Transverse colon (tissue), 4 donors: ENCODE measurements at regions not wholly inside any gene's neighbourhood (a gene's known extent, or its start where the extent isn't known, plus 50 kb on each side); places are given as distances from the start of the nearest gene placed in this dataset.

Source experiments
- DNase-seq: peaks from one replicate; pipeline ENCODE4 v3.0.0-alpha.2; 2019
- H3K27ac ChIP-seq, 4 donors: fragments of 200-600 bp; sonication (generic); 2 replicates each; pipeline ENCODE4 v1.5.1; 2016 to 2018; ENCODE audit warnings: inconsistent platforms in 4 of 4
- H3K27me3 ChIP-seq: fragments of 200-600 bp; sonication (generic); 2 replicates; pipeline ENCODE4 v1.5.1; 2017; ENCODE audit warnings: inconsistent platforms
- H3K36me3 ChIP-seq, 4 donors: fragments of 200-600 bp; sonication (generic); 2 replicates each; pipeline ENCODE4 v1.5.1; 2017 to 2019; ENCODE audit warnings: inconsistent platforms in 4 of 4
- H3K4me1 ChIP-seq, 4 donors: fragments of 200-600 bp; sonication (generic); 2 replicates each; pipeline ENCODE4 v1.5.1; 2017 to 2020; ENCODE audit warnings: inconsistent platforms in 4 of 4
- H3K4me3 ChIP-seq, 4 donors: fragments of 200-600 bp; sonication (generic); 1 replicate in 1 of 4; 2 replicates in 3 of 4; pipeline versions ENCODE4 v1.5.1 to v1.6.1; 2017 to 2019; ENCODE audit warnings: inconsistent platforms in 4 of 4
- H3K9me3 ChIP-seq, 2 donors: fragments of 200-600 bp; sonication (generic); 2 replicates each; pipeline ENCODE4 v1.5.1; 2017 to 2019; ENCODE audit warnings: inconsistent platforms in 2 of 2
- EP300 ChIP-seq: sonication (generic); formaldehyde crosslinking; IDR thresholded peaks from one replicate; pipeline ENCODE4 v1.6.1; 2017; ENCODE audit warnings: antibody characterized with exemption, low read depth
- POLR2A ChIP-seq: fragments of 450-650 bp; IDR thresholded peaks from one replicate; pipeline ENCODE4 v1.6.1; 2016; ENCODE audit warnings: antibody characterized with exemption, mild to moderate bottlenecking, moderate library complexity
- POLR2AphosphoS5 ChIP-seq, 3 donors: sonication (generic); formaldehyde crosslinking; IDR thresholded peaks; one replicate each; pipeline ENCODE4 v1.6.1; 2016; ENCODE audit warnings: antibody characterized with exemption in 3 of 3
- WGBS, 2 donors: methylation state at CpG; one replicate each; pipeline ENCODE4 v1.1.5; 2018; ENCODE audit warnings: low coverage in 1 of 2; 5-methylcytosine and 5-hydroxymethylcytosine counted together
- in situ Hi-C, 4 donors: fragments of 200-750 bp; cut with MboI; loops; one replicate each; pipeline versions ENCODE4 v1.15.0 to v1.15.1; 2017; ENCODE audit warnings: low sequenced_read_pairs in 3 of 4, low pct_ligation_motif_present in 1 of 4, low pct_unique_long_range_greater_than_20kb in 1 of 4
- intact Hi-C: fragments of 100-400 bp; cut with DNase I; formaldehyde crosslinking; loops from one replicate; pipeline ENCODE4 v1.15.1; 2023; ENCODE audit warnings: low total_unique reads
- TF ChIP-seq, protein P1 (sequence below), 5 experiments: fragments of 200-600 bp in 3 of 5; fragments of 450-650 bp in 2 of 5; sonication (generic) in 3 of 5; IDR thresholded peaks; 1 replicate in 2 of 5; 2 replicates in 3 of 5; pipeline ENCODE4 v1.5.1; 2016 to 2017; ENCODE audit warnings: antibody characterized with exemption in 5 of 5, inconsistent platforms in 3 of 5, mild to moderate bottlenecking in 2 of 5, moderate library complexity in 1 of 5

DNA sequence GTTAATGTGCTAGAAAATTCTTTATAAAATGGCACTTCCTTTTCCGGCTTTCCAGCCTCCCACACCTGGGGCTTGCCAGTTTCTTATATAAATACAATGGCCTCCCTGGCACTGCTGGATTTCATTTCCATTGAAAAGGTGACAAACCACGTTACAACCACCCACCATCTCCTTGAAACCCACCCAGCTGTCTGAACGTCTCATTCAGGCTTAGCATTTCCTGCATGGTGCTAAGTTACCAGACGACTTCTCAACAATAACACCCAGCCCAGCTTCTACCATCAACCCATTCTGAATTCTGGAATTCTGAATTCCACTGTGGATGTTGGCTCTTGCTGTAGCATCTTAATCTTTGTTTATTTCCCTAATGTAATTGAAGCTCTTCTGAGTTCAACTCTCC, 499.8 kb upstream of the CELF2 start:
- no peak for TF ChIP-seq POLR2AphosphoS5 (IDR thresholded peaks at IDR 0.05)
- TF ChIP-seq, protein P1, sequence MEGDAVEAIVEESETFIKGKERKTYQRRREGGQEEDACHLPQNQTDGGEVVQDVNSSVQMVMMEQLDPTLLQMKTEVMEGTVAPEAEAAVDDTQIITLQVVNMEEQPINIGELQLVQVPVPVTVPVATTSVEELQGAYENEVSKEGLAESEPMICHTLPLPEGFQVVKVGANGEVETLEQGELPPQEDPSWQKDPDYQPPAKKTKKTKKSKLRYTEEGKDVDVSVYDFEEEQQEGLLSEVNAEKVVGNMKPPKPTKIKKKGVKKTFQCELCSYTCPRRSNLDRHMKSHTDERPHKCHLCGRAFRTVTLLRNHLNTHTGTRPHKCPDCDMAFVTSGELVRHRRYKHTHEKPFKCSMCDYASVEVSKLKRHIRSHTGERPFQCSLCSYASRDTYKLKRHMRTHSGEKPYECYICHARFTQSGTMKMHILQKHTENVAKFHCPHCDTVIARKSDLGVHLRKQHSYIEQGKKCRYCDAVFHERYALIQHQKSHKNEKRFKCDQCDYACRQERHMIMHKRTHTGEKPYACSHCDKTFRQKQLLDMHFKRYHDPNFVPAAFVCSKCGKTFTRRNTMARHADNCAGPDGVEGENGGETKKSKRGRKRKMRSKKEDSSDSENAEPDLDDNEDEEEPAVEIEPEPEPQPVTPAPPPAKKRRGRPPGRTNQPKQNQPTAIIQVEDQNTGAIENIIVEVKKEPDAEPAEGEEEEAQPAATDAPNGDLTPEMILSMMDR (IDR thresholded peaks at IDR 0.05), result no peak
- no peak for TF ChIP-seq POLR2A
- no peak for TF ChIP-seq EP300
- Histone ChIP-seq H3K4me3 (no peak overlapping the region), H3K27ac (no peak overlapping the region), H3K27me3 (no peaks in the 10 kb centered on the region), H3K4me1 (no peaks in the 10 kb centered on the region), H3K9me3 (no peaks in the 10 kb centered on the region), H3K36me3 (no peaks in the 10 kb centered on the region)
- no peak for DNase-seq
- WGBS, 2 donors, result 64 to 82% methylated on average over 3 to 4 of the region's 4 CpGs
- in situ Hi-C loops (no loop called here), intact Hi-C loops (no loop called here)

DNA sequence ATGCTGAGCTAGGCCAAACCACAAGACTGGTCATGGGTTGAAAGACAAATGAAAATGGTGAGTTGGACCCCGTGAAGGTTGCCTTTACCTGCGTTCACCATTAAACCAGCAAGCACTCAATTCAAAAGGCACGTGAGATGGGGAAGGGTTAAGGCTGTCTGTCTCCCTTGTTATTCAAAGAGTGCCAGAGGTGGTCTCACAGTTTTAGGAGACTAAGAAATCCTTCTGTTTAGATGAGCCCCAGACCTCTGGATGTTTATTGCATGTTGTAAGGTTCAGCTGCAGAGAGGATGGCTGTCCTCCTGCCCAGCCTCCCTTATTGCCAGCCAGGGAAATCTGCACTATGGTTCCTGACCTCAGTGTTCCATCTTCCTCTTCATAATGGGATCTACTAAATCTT, 498.0 kb upstream of the CELF2 start:
- no peaks in the 10 kb centered on the region for H3K36me3 ChIP-seq
- 89 to 100% methylated on average over 1 to 3 of the region's 3 CpGs for WGBS, 2 donors
- TF ChIP-seq, protein P1 (IDR thresholded peaks at IDR 0.05), result no peak
- TF ChIP-seq POLR2A (no peak), POLR2AphosphoS5 (IDR thresholded peaks at IDR 0.05) (no peak), EP300 (no peak)
- intact Hi-C loops (no loop called here), in situ Hi-C loops (no loop called here)
- H3K27me3 ChIP-seq, result no peaks in the 10 kb centered on the region
- no peaks in the 10 kb centered on the region for H3K4me1 ChIP-seq
- DNase-seq, result no peak
- no peak overlapping the region for H3K27ac ChIP-seq
- no peak overlapping the region for H3K4me3 ChIP-seq
- no peaks in the 10 kb centered on the region for H3K9me3 ChIP-seq

DNA sequence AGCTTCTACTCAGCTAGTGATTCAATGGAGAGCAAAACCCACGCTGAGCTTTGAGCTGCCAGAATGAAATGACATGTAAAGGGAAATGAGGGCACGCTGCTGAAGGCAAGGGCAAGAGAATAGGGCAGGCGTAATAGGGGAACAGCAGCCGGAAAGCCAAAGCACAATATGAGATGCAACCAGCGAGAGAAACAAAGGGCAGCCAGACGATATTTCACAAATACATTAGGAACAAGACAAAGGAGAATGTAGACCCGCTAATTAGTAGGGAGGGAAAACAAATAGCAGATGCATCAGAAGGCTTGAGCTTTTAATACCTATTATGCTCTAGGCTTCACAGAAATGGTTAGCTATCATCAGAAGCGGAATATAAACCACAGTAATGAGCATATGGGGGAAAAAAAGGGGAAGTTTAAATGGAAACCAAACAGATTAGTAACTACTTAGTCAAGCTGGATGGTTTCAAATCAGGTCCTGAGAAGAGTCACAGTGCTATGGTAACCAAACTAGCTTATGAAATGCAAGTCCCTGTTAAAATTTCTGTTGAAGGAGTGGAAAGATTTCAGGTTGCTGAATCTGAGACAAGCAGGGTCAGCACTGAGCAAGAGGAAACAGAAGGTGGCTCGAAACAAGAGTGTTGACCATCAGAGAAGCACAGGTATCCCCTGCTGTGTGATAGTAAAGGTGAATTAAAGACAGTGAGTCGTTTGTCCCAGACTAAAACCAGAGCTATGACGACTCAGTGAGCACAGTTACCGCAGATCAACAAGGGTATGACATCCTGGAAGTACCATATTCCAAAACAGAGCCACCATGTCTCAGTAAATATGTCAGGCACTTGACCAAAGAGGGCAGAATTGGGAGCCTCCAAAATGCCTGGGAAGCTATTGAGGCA, 496.9 kb upstream of the CELF2 start:
- H3K4me3 ChIP-seq, result no peak overlapping the region
- H3K27me3 ChIP-seq, result no peaks in the 10 kb centered on the region
- no peak overlapping the region for H3K27ac ChIP-seq
- intact Hi-C loops (no loop called here), in situ Hi-C loops (no loop called here)
- WGBS, 2 donors, result 69 to 81% methylated on average over 10 to 12 of the region's 12 CpGs
- no peaks in the 10 kb centered on the region for H3K36me3 ChIP-seq
- H3K4me1 ChIP-seq, result no peaks in the 10 kb centered on the region
- no peaks in the 10 kb centered on the region for H3K9me3 ChIP-seq
- no peak for DNase-seq
- TF ChIP-seq, protein P1 (IDR thresholded peaks at IDR 0.05), result no peak
- no peak for TF ChIP-seq POLR2A
- TF ChIP-seq EP300, result no peak

DNA sequence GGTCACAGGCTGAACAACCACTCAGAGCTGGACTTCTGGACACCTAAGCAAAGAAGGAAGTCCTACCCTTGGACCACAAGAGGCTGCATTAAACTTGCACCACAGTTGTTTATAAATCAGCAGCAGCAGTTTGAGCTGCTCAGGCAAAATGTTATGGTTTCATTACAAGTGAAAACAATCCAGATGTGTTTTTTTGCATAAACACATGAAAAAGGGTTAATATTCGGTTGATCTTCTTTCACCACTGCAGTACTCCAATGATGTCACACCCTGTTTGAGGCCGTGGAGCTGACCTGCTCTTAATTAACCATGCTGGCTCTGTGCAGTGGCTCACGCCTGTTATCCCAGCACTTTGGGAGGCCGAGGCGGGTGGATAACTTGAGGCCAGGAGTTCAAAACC, 490.8 kb upstream of the CELF2 start:
- no peak for TF ChIP-seq POLR2AphosphoS5 (IDR thresholded peaks at IDR 0.05)
- TF ChIP-seq, protein P1 (IDR thresholded peaks at IDR 0.05), result no peak
- no peak for TF ChIP-seq POLR2A
- TF ChIP-seq EP300, result no peak
- Histone ChIP-seq H3K27ac (no peak overlapping the region), H3K4me3 (no peak overlapping the region), H3K27me3 (no peaks in the 10 kb centered on the region), H3K9me3 (no peaks in the 10 kb centered on the region), H3K4me1 (no peaks in the 10 kb centered on the region), H3K36me3 (no peaks in the 10 kb centered on the region)
- in situ Hi-C loops, result no loop called here
- intact Hi-C loops, result no loop called here
- DNase-seq, result no peak
- WGBS, 2 donors, result 66 to 77% methylated on average over 5 of the region's 5 CpGs
